H1 (cell line): ENCODE measurements at regions not wholly inside any gene's neighbourhood (a gene's known extent, or its start where the extent isn't known, plus 50 kb on each side); places are given as distances from the start of the nearest gene placed in this dataset.

Experiments
- CTCF ChIA-PET: fragments of 300-600 bp; sonication (Branson Sonifier 250); formaldehyde crosslinking; loops from one replicate; lab custom pipeline; 2021; ENCODE audit not compliant: partially characterized antibody; lab: Charles Lee
- POLR2A ChIA-PET: fragments of 300-600 bp; sonication (Branson Sonifier 250); formaldehyde crosslinking; loops from one replicate; lab custom pipeline; 2021; ENCODE audit warnings: inconsistent platforms; ENCODE audit not compliant: partially characterized antibody; lab: Charles Lee
- DNase-seq, 2 experiments: peaks; one replicate each; pipeline versions ENCODE4 v3.0.0 to v3.0.0-alpha.2; 2010 to 2022; ENCODE audit warnings: low spot score in 2 of 2, low read depth in 1 of 2, mixed read lengths in 1 of 2
- FAIRE-seq: peaks from 2 replicates; lab custom pipeline; 2011; peaks lifted over from hg19 to GRCh38; lab: Jason Lieb, UNC
- H2AFZ ChIP-seq: 2 replicates; pipeline ENCODE4 v1.8.1; 2012; ENCODE audit warnings: low read length, inconsistent platforms
- H2AK5ac ChIP-seq: 2 replicates; pipeline ENCODE4 v1.6.1; 2013; ENCODE audit warnings: low read depth, low read length
- H2BK120ac ChIP-seq: replicated peaks from 2 replicates; pipeline ENCODE3; 2013; ENCODE audit warnings: low read depth, low read length, inconsistent platforms
- H2BK12ac ChIP-seq: 2 replicates; pipeline ENCODE4 v1.6.1; 2013; ENCODE audit warnings: low read depth, low read length
- H2BK15ac ChIP-seq: 2 replicates; pipeline ENCODE4 v1.6.1; 2013; ENCODE audit warnings: low read length
- H2BK20ac ChIP-seq: 2 replicates; pipeline ENCODE4 v1.6.1; 2013; ENCODE audit warnings: low read length
- H2BK5ac ChIP-seq: 2 replicates; pipeline ENCODE4 v1.6.1; 2013; ENCODE audit warnings: low read depth, low read length
- H3K14ac ChIP-seq: 2 replicates; pipeline ENCODE4 v1.6.1; 2013; ENCODE audit warnings: inconsistent platforms; ENCODE audit not compliant: insufficient read length
- H3K18ac ChIP-seq: 2 replicates; pipeline ENCODE4 v1.6.1; 2013; ENCODE audit warnings: low read length; ENCODE audit errors: extremely low read depth
- H3K23ac ChIP-seq: 2 replicates; pipeline ENCODE4 v1.6.1; 2013; ENCODE audit warnings: inconsistent platforms; ENCODE audit not compliant: insufficient read length
- H3K23me2 ChIP-seq: 2 replicates; pipeline ENCODE4 v1.6.1; 2013; ENCODE audit warnings: low read depth, low read length
- H3K27ac ChIP-seq: 2 replicates; pipeline ENCODE4 v1.6.1; 2011; ENCODE audit warnings: low read depth, low read length, inconsistent platforms
- H3K27me3 ChIP-seq, 4 experiments: replicated peaks in 1 of 4; 1 replicate in 1 of 4; 2 replicates in 3 of 4; pipeline versions ENCODE4 v1.6.1 to v1.8.1; 2011 to 2013; ENCODE audit warnings: low read length in 3 of 4, mild to moderate bottlenecking in 3 of 4, inconsistent platforms in 2 of 4, mixed read lengths in 2 of 4, moderate library complexity in 1 of 4; ENCODE audit not compliant: control insufficient read depth in 3 of 4, insufficient read depth in 3 of 4; ENCODE audit errors: extremely low read depth in 1 of 4
- H3K36me3 ChIP-seq, 4 experiments: 2 replicates each; pipeline versions ENCODE4 v1.6.1 to v1.8.1; 2011 to 2013; ENCODE audit warnings: mild to moderate bottlenecking in 4 of 4, low read length in 3 of 4, moderate library complexity in 2 of 4, control low read depth in 1 of 4, inconsistent platforms in 1 of 4; ENCODE audit not compliant: insufficient read depth in 4 of 4, control insufficient read depth in 2 of 4
- H3K4ac ChIP-seq: replicated peaks from 2 replicates; pipeline ENCODE3; 2013; ENCODE audit warnings: low read length, low read depth, mixed read lengths, inconsistent platforms; ENCODE audit not compliant: insufficient read length
- H3K4me1 ChIP-seq, 4 experiments: replicated peaks in 1 of 4; 1 replicate in 1 of 4; 2 replicates in 3 of 4; pipeline versions ENCODE4 v1.6.1 to v1.8.1; 2011 to 2013; ENCODE audit warnings: low read length in 3 of 4, inconsistent platforms in 2 of 4, mixed read lengths in 1 of 4; ENCODE audit not compliant: insufficient read depth in 4 of 4, control insufficient read depth in 3 of 4
- H3K4me2 ChIP-seq, 2 experiments: 2 replicates each; pipeline versions ENCODE4 v1.6.1 to v1.8.1; 2011 to 2013; ENCODE audit warnings: low read depth in 2 of 2, low read length in 2 of 2, control low read depth in 1 of 2, inconsistent platforms in 1 of 2, mild to moderate bottlenecking in 1 of 2; ENCODE audit not compliant: insufficient read depth in 1 of 2
- H3K4me3 ChIP-seq, 4 experiments: fragments of 200-600, 300-600 bp in 1 of 4; sonication (generic), shearing (Covaris generic), sonication (Bioruptor Twin) in 1 of 4; 2 replicates each; pipeline versions ENCODE4 v1.5.1 to v1.8.1; 2011 to 2016; ENCODE audit warnings: low read length in 4 of 4, low read depth in 3 of 4, control low read depth in 2 of 4, inconsistent platforms in 2 of 4, mild to moderate bottlenecking in 2 of 4, mixed read lengths in 1 of 4, moderate library complexity in 1 of 4; ENCODE audit not compliant: insufficient read depth in 2 of 4; ENCODE audit errors: extremely low read depth in 1 of 4
- H3K56ac ChIP-seq: replicated peaks from 2 replicates; pipeline ENCODE3; 2013; ENCODE audit warnings: low read depth, mild to moderate bottlenecking, mixed read lengths, low read length, inconsistent platforms; ENCODE audit not compliant: insufficient read length
- H3K79me1 ChIP-seq: 2 replicates; pipeline ENCODE4 v1.6.1; 2013; ENCODE audit warnings: low read depth, low read length, control low read depth
- H3K79me2 ChIP-seq, 2 experiments: 2 replicates each; pipeline versions ENCODE4 v1.6.1 to v1.8.1; 2012 to 2013; ENCODE audit warnings: low read length in 2 of 2, mild to moderate bottlenecking in 2 of 2, inconsistent platforms in 1 of 2; ENCODE audit not compliant: insufficient read depth in 2 of 2, control insufficient read depth in 1 of 2
- H3K9ac ChIP-seq, 4 experiments: replicated peaks in 1 of 4; 1 replicate in 1 of 4; 2 replicates in 3 of 4; pipeline versions ENCODE4 v1.6.1 to v1.8.1; 2011 to 2013; ENCODE audit warnings: low read depth in 3 of 4, low read length in 3 of 4, control low read depth in 2 of 4, mild to moderate bottlenecking in 2 of 4, moderate library complexity in 2 of 4, inconsistent platforms in 1 of 4; ENCODE audit errors: extremely low read depth in 1 of 4
- H3K9me3 ChIP-seq, 2 experiments: 2 replicates each; pipeline versions ENCODE4 v1.6.1 to v1.8.1; 2012 to 2013; ENCODE audit warnings: mild to moderate bottlenecking in 2 of 2, moderate library complexity in 2 of 2, control low read depth in 1 of 2, inconsistent platforms in 1 of 2, low read depth in 1 of 2, low read length in 1 of 2, mixed read lengths in 1 of 2; ENCODE audit not compliant: insufficient read depth in 2 of 2
- H4K20me1 ChIP-seq, 2 experiments: replicated peaks in 1 of 2; 2 replicates each; pipeline versions ENCODE3 to v1.8.1; 2011 to 2013; ENCODE audit warnings: inconsistent platforms in 2 of 2, low read length in 2 of 2, mild to moderate bottlenecking in 1 of 2; ENCODE audit not compliant: insufficient read depth in 2 of 2, control insufficient read depth in 1 of 2
- H4K5ac ChIP-seq: 2 replicates; pipeline ENCODE4 v1.6.1; 2013; ENCODE audit warnings: low read length, low read depth, mixed read lengths, inconsistent platforms; ENCODE audit not compliant: insufficient read length
- H4K8ac ChIP-seq: 2 replicates; pipeline ENCODE4 v1.8.0; 2013; ENCODE audit warnings: mild to moderate bottlenecking, moderate library complexity, low read length, inconsistent platforms; ENCODE audit not compliant: insufficient read depth; ENCODE audit errors: extremely low read depth
- H4K91ac ChIP-seq: replicated peaks from 2 replicates; pipeline ENCODE3; 2013; ENCODE audit warnings: low read length, mixed read lengths, inconsistent platforms; ENCODE audit not compliant: insufficient read length
- CBX8 ChIP-seq: fragments of 300-800, 300-1000 bp; sonication (generic); IDR thresholded peaks from 2 replicates; pipeline ENCODE4 v1.7.1; 2016; ENCODE audit warnings: low read depth, low read length, borderline replicate concordance
- CTCF ChIP-seq, 3 experiments: IDR thresholded peaks; 1 replicate in 2 of 3; 2 replicates in 1 of 3; pipeline versions ENCODE4 v1.5.1 to v1.6.1; 2011; ENCODE audit warnings: low read length in 3 of 3, mild to moderate bottlenecking in 3 of 3, inconsistent platforms in 2 of 3, low read depth in 1 of 3, moderate library complexity in 1 of 3; ENCODE audit not compliant: insufficient read depth in 1 of 3; ENCODE audit errors: control extremely low read depth in 1 of 3
- HDAC6 ChIP-seq: IDR thresholded peaks from one replicate; pipeline ENCODE4 v1.7.1; 2012; ENCODE audit warnings: low read depth, mild to moderate bottlenecking, inconsistent platforms, low read length, moderate library complexity
- POU5F1 ChIP-seq: IDR thresholded peaks from 2 replicates; pipeline ENCODE4 v1.6.1; 2011; ENCODE audit warnings: low read depth, mild to moderate bottlenecking, low read length, moderate library complexity
- RAD21 ChIP-seq, 2 experiments: IDR thresholded peaks in 1 of 2; conservative IDR thresholded peaks in 1 of 2; 2 replicates each; pipeline ENCODE4 v1.6.1; 2011; ENCODE audit warnings: low read depth in 2 of 2, low read length in 2 of 2, improper control_type of control experiment in 1 of 2, inconsistent platforms in 1 of 2, mild to moderate bottlenecking in 1 of 2, moderate library complexity in 1 of 2
- RBBP5 ChIP-seq: IDR thresholded peaks from 2 replicates; pipeline ENCODE4 v1.7.1; 2012; ENCODE audit warnings: low read depth, mild to moderate bottlenecking, inconsistent platforms, low read length, moderate library complexity, borderline replicate concordance
- SAP30 ChIP-seq: fragments of 300-600 bp; sonication (generic); IDR thresholded peaks from 2 replicates; pipeline ENCODE4 v1.7.1; 2012; ENCODE audit warnings: low read length, moderate library complexity, mild to moderate bottlenecking, inconsistent platforms; ENCODE audit not compliant: insufficient read depth, insufficient replicate concordance
- SP1 ChIP-seq: IDR thresholded peaks from 2 replicates; pipeline ENCODE4 v1.6.1; 2011; ENCODE audit warnings: low read depth, low read length
- SP4 ChIP-seq: IDR thresholded peaks from 2 replicates; pipeline ENCODE4 v1.6.1; 2012; ENCODE audit warnings: low read length, inconsistent platforms
- TAF1 ChIP-seq: IDR thresholded peaks from 2 replicates; pipeline ENCODE4 v1.6.1; 2011; ENCODE audit warnings: mild to moderate bottlenecking, low read depth, low read length
- WGBS, 2 experiments: shearing (Covaris generic) in 1 of 2; methylation state at CpG; one replicate each; pipeline versions ENCODE4 v1.1.6 to v1.1.7; 2013 to 2015; ENCODE audit warnings: low lambda C conversion rate in 2 of 2, mixed read lengths in 2 of 2, inconsistent platforms in 1 of 2, low coverage in 1 of 2, missing lambda C conversion rate in 1 of 2; ENCODE audit not compliant: insufficient replicate concordance in 2 of 2, insufficient coverage in 1 of 2, insufficient read length in 1 of 2; ENCODE audit errors: extremely low coverage in 1 of 2, missing lambda C conversion rate in 1 of 2; 5-methylcytosine and 5-hydroxymethylcytosine counted together
- TF ChIP-seq, protein P1 (sequence below): IDR thresholded peaks from 2 replicates; pipeline ENCODE4 v1.6.1; 2012; ENCODE audit warnings: inconsistent platforms

DNA sequence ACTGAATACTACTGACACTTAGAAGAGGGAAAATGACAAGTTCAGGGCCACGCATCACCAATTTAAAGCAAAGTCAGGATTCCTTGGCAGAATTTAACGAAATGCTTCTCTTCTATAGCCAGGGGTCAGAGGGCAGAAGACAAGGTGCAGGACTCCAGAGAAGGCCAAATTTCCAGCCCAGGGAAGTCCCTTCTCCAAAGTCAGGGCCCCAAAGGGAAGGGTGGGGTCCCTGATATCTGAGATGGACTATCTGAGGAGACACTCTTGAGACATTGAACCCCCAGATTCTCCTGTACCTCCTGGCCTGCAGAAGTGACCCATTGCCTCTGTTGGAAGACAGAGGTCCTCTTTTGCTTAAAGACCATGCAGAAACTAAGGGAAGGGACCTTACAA is 91.2 kb downstream of the RPS6KA4 start:
- no peak overlapping the region; a peak in 1 of 4 replicates for H3K4me2 ChIP-seq
- H2AK5ac ChIP-seq, result no peak overlapping the region
- no peaks in the 10 kb centered on the region for H4K20me1 ChIP-seq
- no peaks in the 10 kb centered on the region for H3K79me1 ChIP-seq
- H3K23me2 ChIP-seq, result peaks cover 5% of the 10 kb centered on the region; the same call in 1 of the 2 replicates
- DNase-seq (no peak), FAIRE-seq (no peak)
- no peak overlapping the region for H4K8ac ChIP-seq
- H3K18ac ChIP-seq, result no peak overlapping the region
- WGBS, 2 experiments, result 71% methylated on average over 2 of the region's 2 CpGs; no CpG with 5 or more reads in 1 of the 2 experiments
- H4K91ac ChIP-seq, result no peak overlapping the region
- ChIA-PET POLR2A (interaction anchor here (0.9 to 1.7 kb wide), 3 partner anchors 54 to 133 kb away, joined by 3 to 5 read pairs (median 3); partner anchors contain the start of genes PRDX5 and TRMT112), CTCF (interaction anchor here (0.6 to 9.8 kb wide), 54 partner anchors 8 to 972 kb away, joined by 3 to 165 read pairs (median 7); partner anchors contain the start of genes PRDX5 and TRMT112)
- no peak overlapping the region for H2BK5ac ChIP-seq
- H3K27me3 ChIP-seq, result peaks cover 0 to 11% (median 8%) of the 10 kb centered on the region in 4 experiments; a peak in 5 of 7 replicates
- H2BK120ac ChIP-seq, result no peak overlapping the region
- no peak overlapping the region for H2AFZ ChIP-seq
- H3K9me3 ChIP-seq, result no peaks in the 10 kb centered on the region
- no peak overlapping the region for H3K4ac ChIP-seq
- H4K5ac ChIP-seq, result no peak overlapping the region
- no peaks in the 10 kb centered on the region for H3K79me2 ChIP-seq
- H3K9ac ChIP-seq, result no peak overlapping the region
- H2BK20ac ChIP-seq, result no peak overlapping the region
- H3K4me1 ChIP-seq, result peaks cover 5 to 10% (median 7%) of the 10 kb centered on the region in 4 experiments; a peak in 6 of 7 replicates
- H2BK15ac ChIP-seq, result no peak overlapping the region
- H3K27ac ChIP-seq, result no peak overlapping the region
- H3K23ac ChIP-seq, result no peak overlapping the region
- no peak overlapping the region for H3K4me3 ChIP-seq
- H3K36me3 ChIP-seq, result no peaks in the 10 kb centered on the region
- no peak overlapping the region for H3K56ac ChIP-seq
- H3K14ac ChIP-seq, result no peak overlapping the region
- H2BK12ac ChIP-seq, result no peak overlapping the region
- TF ChIP-seq HDAC6 (no peak), SP1 (no peak), SAP30 (no peak), CTCF (IDR thresholded peaks at IDR 0.05; ENCODE audit: control extremely low read depth in 1 of 3, insufficient read depth in 1 of 3, low read depth in 1 of 3, low read length in 3 of 3) (no peak), SP4 (no peak), TAF1 (no peak), RAD21 (IDR thresholded peaks at IDR 0.05 in 1 of 2, conservative IDR thresholded peaks at IDR 0.05 in 1 of 2; ENCODE audit: low read depth in 2 of 2, low read length in 2 of 2) (no peak), CBX8 (no peak), RBBP5 (no peak), POU5F1 (no peak)
- TF ChIP-seq, protein P1, sequence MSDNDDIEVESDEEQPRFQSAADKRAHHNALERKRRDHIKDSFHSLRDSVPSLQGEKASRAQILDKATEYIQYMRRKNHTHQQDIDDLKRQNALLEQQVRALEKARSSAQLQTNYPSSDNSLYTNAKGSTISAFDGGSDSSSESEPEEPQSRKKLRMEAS, result no peak
